Limb (tissue), 2 donors: ENCODE measurements at regions not wholly inside any gene's neighbourhood (a gene's known extent, or its start where the extent isn't known, plus 50 kb on each side); places are given as distances from the start of the nearest gene placed in this dataset.
A peak's percentile ranks its signal among the peaks of the same experiment; 100 is the strongest.
"Not testable (repeated sequence)": the region's sequence is repeated elsewhere in the genome, so short reads cannot be mapped to it uniquely, and the experiment has no call there.

ENCODE experiments used
- DNase-seq, 2 donors: peaks; one replicate each; pipeline ENCODE4 v3.0.0-alpha.2; 2016; ENCODE audit errors: extremely low spot score in 2 of 2

GRCh38 chr5:155114655-155115054, 101.1 kb downstream of the KIF4B start:
- no peak for DNase-seq

GRCh38 chr5:155116456-155117251, 103.1 kb downstream of the KIF4B start:
- DNase-seq: no peak

GRCh38 chr5:155125551-155126095, 112.1 kb downstream of the KIF4B start:
- DNase-seq: peak; percentile 14 to 40

- DNase-seq: no peak
Measured at GRCh38 chr5:155126573-155126972, 113.0 kb downstream of the KIF4B start.

- no peak for DNase-seq
Measured at GRCh38 chr5:155127552-155127951, 114.0 kb downstream of the KIF4B start.

GRCh38 chr5:155128786-155129512, 115.4 kb downstream of the KIF4B start:
- no peak for DNase-seq

GRCh38 chr5:155129513-155129880, 115.9 kb downstream of the KIF4B start:
- DNase-seq: no peak

GRCh38 chr5:155134130-155134529, 120.6 kb downstream of the KIF4B start:
- DNase-seq: no peak

- no peak for DNase-seq
Measured at GRCh38 chr5:155136216-155136850, 122.8 kb downstream of the KIF4B start.

GRCh38 chr5:155137683-155138082, 124.1 kb downstream of the KIF4B start:
- no peak for DNase-seq

GRCh38 chr5:155140646-155141045, 127.1 kb downstream of the KIF4B start:
- no peak for DNase-seq

GRCh38 chr5:155144956-155145355, 131.4 kb downstream of the KIF4B start:
- no peak for DNase-seq

GRCh38 chr5:155147222-155147621, 133.7 kb downstream of the KIF4B start:
- DNase-seq: no peak

- no peak for DNase-seq
Measured at GRCh38 chr5:155148694-155149093, 135.1 kb downstream of the KIF4B start.

- no peak for DNase-seq
Measured at GRCh38 chr5:155150012-155150411, 136.5 kb downstream of the KIF4B start.

- DNase-seq: no peak
Measured at GRCh38 chr5:155154973-155155372, 141.4 kb downstream of the KIF4B start.

GRCh38 chr5:155163084-155163483, 149.5 kb downstream of the KIF4B start:
- DNase-seq: not testable (repeated sequence)

GRCh38 chr5:155167736-155168135, 154.2 kb downstream of the KIF4B start:
- no peak for DNase-seq

- DNase-seq: no peak
Measured at GRCh38 chr5:155181542-155181941, 168.0 kb downstream of the KIF4B start.

- DNase-seq: no peak
Measured at GRCh38 chr5:155189476-155189875, 175.9 kb downstream of the KIF4B start.

GRCh38 chr5:155189981-155190380, 176.4 kb downstream of the KIF4B start:
- no peak for DNase-seq

- no peak for DNase-seq
Measured at GRCh38 chr5:155193029-155193428, 179.5 kb downstream of the KIF4B start.
